ENCODE measurements at regions not wholly inside any gene's neighbourhood (a gene's known extent, or its start where the extent isn't known, plus 50 kb on each side); places are given as distances from the start of the nearest gene placed in this dataset.

DNA sequence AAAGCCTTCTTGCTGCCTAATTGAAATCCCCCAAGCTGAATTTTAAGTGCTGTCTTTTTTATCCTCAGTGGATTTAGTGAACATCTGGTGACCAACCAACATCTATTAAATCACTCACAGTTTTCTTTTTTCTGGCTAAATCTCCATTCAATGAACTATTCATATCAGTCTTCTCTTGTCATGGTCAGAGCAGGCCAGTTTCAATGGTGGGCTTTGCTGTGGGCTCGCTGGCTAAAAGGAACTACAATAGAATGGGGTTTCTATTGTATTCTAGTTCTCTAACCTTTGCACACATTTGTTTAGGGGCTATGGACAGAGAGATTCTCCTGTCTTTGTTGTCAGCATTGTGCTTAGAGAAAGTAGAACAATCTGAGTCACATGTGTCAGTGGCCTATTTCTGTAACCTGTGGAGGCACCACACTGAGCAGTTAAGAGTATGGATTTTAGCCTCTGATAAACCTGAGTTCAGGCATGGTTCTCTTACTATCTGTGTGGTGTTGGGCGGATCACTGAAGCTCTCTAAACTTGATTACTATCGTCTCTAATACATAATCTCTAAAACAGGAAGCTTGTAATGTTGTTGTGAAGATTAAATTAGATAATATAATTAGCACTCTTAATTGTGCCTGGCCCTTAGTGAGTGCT, 94.2 kb upstream of the CADM1 start:
- no peak for DNase-seq (ENCODE audit: low read depth)

DNA sequence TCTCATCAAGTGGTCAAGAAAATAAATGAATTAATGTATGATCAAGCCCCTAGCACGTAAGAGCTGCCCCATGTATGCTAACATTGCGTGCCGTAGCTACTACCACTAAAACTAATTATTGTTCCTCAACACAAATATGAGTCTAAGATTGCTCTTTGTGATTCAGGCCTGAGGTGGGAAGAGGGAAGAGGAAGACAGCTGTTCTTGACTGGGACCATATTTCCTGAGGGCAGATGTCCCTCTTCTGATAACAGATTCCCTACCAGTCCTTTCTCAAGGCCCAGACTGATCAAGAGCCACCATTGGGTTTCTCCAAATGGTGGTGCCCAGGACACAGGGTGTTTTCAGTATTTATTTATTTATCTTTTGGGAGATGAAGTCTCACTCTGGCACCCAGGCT, 87.2 kb upstream of the CADM1 start:
- no peak for DNase-seq (ENCODE audit: low read depth)

DNA sequence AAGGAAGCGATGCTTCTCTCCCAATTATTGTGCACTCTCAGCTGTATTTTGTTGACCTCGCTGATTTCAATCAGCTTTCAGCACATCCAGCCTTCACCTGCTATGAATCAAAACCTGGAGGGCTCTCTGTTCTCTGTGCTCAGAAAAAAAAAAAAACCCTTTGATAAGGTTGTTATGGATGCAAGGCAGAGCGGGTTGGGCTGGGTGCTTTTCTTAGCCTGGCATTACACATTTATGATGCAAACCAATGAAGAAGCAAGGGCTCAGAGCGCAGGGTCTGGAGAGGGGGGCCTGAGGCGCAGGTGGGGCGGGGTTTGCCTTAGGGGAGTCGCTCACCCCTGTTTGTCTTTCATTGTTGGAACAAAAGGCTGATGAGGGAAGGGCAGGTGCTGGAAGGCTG, 86.0 kb upstream of the CADM1 start:
- DNase-seq (ENCODE audit: low read depth), result no peak

DNA sequence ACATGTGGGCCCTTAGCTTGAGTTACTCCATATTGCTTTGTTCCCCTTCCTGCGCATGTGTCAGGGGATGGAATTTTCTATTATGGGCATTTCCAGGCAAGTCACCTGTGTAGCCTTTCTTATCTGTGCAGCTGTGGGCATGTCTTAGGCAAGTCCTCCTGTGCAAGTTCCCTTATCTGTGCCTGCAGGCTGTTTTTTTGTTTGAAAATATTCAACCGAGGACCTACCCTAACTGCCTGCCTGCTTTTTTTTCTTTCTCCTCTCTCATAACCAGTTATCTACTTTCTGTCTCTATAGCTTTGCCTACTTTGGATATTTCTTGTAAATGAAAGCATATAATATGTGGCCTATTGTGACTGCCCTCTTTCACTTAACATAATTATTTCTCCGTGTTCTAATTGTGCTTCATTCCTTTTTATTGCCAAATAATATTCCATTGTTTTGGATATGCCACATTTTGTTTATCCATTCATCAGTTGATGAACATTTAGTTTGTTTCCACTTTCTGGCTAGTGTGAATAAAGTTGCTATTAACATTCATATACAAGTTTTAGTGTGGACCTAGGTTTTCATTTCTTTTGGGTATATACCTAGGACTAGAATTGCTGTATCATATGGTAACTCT, 83.6 kb upstream of the CADM1 start:
- no peak for DNase-seq (ENCODE audit: low read depth)

DNA sequence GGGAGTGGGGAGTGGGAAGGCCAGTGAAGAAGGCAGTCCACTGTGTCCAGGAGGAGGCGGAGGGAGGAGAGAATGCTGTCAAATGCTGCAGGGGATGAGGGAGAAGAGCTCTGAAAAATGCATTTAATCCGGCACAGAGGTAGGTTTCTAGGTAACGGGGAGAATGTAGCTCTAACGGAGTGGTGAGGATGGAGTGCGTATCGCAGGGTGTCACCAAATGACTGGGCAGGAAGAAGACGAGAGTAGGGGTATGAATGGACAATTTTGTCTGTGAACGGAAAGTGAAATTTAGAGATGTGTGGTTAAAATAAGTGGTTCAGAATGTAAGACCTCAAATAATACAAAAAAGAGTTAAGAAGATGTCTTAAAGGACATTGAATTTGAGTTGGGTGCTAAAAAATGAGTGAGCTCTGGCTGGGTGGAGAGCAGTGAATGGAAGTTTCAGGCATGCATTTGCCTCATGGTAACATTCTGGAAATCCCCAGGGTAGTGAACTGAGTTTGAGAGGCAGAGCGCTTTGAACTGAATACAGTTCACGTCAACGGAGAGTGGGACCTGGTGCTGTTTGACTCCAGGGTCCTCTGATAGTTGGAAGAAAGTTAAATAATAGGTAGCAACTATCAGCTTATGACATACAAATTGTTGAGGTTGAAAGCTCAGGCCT, 81.3 kb upstream of the CADM1 start:
- DNase-seq (ENCODE audit: low read depth), result no peak

DNA sequence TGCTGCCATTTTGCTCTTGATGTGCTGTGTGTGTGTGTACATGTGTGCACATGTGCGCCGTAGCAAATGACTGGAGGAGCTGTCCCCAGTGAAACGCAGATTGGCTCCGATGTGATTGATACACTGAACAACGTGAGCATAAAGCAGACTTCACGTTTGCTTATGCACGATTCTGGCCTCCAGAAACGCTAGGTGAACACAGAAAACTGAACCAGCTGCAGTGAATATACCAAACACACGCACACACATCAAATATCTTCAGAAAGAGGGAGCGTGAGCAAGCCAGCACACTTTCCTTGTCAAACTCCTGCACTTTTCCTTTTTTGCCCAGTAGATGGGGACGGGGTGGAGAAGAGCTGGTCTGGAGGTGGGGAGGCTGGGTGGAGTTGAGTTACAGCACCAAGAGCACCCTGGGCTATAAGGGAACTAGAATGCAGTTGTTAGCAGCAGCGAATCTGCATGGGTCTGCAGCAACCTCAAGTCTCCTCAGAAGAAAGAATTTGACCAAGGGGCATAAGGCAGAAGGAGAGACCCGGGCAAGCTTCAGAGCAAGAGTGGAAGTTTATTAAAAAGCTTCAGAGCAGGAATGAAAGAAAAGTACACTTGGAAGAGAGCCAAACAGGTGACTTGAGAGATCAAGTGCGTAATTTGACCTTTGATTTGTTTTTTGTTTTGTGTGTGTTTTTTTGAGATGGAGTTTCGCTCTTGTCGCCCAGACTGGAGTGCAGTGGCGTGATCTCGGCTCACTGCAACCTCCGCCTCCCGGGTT, 77.8 kb upstream of the CADM1 start:
- no peak for DNase-seq (ENCODE audit: low read depth)

DNA sequence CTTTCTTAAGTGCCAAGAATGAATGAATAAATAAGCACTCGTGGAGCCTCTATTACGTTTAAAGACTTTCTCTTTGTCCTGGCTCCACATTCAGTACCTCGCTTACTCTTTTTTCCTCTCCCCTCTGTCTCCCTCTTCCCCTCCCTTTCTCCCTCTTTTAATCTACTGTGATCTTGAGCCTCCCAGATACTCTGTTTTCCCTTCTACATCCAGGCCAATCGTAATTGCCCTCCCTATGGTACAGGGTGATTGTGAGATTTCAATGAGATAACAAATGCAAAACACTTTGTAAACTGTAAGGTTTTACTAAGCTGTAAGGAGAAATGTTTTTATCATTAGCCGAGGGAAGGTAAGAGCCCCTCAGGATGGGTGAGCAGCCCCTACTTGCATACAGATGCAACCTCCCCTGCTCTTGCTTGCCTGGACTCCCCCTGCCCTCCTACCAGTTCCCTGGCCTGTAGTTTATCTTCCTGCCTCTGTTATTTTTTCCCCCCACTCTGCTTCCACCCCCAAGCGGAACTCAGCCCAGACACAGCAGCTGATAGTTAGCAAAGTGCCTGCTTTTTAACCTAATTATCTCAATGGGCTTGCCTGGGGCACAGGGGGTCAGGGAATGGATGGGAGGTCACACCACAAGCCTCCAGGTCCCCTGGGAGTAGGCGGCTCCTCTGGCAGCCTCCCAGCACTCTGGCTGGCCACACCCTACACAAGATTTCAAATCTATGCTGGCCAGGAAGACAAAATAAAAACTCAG, 76.9 kb upstream of the CADM1 start:
- no peak for DNase-seq (ENCODE audit: low read depth)

DNA sequence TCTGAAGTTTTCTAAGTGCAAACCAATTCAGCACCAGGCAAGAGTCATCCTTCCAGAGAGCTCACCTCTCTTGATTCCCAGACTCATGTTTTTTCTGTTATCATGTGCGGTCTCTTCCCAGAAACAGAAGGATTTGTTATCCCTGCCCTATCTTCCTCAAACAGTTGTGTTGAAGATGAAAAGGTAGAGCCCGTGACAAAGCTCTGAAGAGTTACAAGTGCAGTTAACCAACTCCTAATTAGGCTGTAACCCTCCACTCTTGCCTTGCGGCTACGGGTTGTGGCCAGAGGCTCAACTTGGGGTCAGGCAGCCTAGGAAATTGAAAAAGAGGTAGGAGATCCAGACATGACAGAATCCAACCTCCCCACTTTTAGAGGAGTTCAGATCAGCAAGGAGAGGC, 76.2 kb upstream of the CADM1 start:
- no peak for DNase-seq (ENCODE audit: low read depth)

DNA sequence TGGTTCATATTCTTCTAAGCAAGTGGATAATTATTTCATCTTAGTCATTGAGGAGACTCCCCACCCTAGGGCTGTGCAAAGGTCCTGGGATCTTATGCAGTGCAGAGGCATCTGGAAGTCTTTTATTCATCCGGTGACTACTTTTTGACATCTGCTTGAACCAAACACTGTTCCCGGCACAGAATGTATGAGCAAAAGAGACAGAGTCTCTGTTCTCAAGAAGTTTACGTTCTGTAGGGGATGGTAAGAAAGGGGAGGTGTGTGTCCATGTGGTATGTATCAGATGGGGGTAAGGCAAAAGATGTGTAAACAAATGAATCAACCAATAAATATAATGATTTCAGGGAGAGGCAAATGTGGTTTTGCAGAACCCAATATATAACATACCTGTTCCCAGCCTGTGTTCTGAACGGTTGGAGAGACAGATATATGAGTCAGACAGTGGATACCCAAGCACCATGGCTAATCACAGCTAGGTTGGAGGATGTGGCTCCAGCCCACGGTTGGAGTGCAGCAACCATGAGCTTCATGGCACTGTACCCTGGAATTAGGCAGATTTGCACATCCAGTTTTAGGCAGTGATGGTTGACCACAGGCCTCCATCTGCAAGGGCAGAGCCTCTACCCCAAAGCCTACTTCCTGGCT, 75.1 kb upstream of the CADM1 start:
- DNase-seq (ENCODE audit: low read depth), result no peak

DNA sequence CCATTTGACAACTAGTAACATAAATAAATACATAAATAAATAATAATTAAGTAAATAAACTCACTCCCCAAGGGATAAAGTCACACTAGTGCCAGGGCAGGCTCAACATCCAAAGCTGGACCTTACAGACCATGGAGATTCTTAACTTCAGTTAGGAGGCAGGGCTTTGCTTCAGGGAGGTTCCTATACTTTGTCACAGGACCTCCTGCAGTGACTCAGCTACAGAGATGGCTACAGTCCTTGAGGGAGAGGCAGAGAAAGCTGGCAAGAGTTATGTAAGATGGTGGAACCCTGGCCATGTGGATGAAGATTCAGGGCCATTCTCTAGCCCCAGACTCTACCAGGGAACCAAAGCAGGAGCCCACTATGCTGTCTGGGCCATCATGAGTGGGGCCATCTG, 74.1 kb upstream of the CADM1 start:
- DNase-seq (ENCODE audit: low read depth), result no peak

DNA sequence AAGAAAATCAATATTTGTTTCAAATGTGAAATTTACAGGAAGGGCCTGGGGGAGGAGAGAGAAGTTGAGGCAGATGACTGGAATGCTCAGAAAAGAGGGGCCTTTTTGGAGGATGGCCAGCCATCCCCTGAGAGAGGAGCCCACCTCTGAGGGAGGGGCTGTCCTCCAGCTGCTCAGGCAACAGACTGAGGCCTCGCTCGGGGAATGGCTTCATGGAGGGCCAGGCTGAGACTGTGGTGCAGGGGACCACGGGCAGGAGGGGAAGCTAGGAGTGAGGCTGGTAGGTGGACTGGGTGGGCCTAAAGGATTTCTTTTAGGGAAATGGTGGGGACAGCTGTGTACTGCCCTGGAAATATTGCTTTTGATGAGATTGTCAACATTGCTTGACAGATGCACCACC, 73.5 kb upstream of the CADM1 start:
- DNase-seq (ENCODE audit: low read depth), result no peak

DNA sequence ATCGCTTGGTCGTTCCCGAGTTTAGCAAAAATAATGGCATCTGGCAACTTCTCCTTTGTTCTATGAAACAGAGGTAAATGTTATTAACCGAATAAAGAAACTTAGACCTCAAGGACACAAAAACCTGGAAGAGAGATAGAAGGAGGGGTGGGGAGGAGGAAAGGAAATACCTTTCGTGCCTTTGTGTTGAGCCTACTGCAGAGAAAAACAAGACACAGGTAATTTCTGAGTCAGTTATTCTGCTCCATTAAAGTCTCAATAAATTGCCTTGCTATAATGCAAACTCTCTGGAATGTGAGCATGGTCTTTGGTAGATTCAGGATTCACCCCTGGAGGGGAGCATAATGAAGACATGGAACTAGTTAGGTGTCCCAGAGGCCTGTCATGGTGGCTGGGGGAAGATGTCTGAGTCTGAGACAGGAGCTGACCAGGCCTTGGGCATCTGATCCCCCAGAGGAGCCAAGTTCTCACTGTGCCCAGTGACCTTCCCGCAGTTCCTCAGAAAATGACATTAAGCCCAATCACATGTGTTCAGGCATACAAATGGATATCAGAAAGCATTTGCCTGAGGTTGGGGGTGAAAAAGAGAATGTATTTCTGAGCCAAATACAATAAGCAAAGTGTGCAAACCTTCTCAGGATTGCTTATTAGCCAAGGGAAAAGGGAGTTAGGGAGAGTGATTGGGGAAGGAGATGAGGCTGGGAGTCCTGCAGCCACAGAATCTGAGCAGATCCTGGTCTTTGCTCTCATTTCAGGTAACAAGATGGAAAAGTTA, 72.6 kb upstream of the CADM1 start:
- DNase-seq (ENCODE audit: low read depth), result no peak

DNA sequence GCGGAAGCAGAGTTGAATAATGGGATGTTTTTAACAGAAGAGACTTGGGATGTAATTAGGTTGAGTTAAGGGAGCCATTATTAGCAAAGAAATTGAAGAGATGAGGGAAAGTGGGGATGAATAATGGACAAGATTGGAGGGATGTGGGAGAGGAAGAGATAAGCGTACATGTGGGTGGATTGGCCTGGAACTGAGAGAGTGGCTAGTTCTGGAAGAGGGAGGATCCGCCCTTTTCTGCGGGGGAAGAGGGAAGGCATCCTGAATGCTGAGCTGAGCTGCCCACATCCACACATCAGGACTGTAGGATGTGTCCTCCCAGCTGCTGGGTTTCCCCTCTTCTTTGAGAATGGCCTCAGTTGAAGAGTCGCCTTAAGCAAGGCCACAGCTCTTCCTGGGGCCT, 68.3 kb upstream of the CADM1 start:
- DNase-seq (ENCODE audit: low read depth), result no peak

DNA sequence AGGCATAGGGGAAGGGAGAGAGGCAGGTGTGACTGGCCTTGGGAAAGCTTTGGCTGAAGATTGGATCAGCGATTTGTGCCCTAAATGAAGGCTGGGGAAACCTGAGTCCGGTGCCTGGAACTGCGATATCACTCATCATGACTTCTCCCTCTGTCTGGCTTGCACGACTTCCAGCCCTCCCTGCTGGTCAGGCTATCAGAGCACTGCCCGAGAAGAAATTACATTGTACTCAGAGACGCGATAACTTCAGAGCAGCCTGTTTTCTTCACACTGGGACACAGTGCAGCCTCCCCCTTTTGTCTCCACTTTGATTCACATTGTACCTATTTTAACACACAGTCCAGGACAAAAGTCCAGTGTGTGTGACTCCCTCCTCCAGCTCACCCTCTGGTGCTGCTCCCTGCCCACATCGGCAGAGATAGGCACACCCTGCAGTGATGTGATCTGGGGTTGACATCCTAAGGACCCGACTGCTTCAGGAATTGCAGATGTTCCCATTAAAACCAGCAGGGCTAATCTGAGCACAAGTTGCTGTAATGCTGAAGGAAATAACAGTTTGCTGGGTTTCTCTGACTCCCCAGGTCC, 62.1 kb upstream of the CADM1 start:
- DNase-seq (ENCODE audit: low read depth), result no peak

DNA sequence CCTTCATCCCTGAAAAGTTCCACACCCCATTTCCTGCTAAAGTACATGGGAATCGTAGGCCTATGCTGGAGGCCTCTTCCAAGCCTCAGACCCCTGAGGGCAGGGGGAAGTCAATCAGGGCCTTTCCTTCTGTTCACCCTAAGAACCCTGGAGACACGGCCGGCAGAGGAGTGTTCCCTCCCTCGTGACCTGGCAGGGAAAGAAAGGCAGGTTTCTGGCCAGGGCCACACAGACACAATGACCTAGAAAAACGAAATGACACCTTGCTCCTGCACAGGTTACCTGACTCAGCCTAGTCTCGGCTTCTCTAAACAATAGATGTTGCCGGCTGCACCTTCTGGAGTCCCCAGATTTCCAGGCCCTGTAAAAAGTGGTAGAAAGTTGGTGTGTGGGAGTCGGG, 60.6 kb upstream of the CADM1 start:
- DNase-seq (ENCODE audit: low read depth), result no peak

DNA sequence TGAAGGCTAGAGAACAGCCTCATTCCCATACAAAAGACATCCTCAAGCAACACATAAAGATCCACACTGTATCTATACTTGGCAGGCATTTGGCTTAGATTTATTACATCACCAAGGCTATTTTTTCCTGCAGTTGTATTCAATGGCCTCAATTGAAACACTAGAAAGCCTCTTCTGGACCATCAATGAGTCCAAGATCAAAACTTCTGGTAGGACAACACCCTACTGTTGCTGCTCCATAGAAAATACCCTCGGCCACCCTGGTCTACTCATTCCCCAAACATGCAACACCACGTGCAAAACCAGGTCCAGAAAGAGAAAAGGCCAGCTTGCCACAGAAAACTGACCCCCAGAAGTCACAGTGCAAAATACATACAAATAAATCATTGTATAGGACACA, 56.9 kb upstream of the CADM1 start:
- no peak for DNase-seq (ENCODE audit: low read depth)

DNA sequence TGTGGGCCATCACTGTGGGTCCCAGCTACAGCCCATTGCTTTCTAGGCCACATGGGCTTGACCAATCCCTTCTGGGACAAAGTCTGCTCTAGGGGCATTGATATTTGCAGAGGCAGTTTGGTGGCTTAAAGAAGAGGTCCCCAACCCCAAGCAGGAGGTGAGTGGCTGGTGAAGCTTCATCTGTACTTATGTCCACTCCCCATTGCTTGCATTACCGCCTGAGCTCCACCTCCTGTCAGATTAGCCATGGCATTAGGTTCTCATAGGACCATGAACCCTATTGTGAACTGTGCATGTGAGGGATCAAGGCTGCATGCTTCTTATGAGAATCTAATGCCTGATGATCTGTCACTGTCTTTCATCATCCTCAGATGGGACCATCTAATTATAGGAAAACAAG, 54.4 kb upstream of the CADM1 start:
- DNase-seq (ENCODE audit: low read depth), result no peak

DNA sequence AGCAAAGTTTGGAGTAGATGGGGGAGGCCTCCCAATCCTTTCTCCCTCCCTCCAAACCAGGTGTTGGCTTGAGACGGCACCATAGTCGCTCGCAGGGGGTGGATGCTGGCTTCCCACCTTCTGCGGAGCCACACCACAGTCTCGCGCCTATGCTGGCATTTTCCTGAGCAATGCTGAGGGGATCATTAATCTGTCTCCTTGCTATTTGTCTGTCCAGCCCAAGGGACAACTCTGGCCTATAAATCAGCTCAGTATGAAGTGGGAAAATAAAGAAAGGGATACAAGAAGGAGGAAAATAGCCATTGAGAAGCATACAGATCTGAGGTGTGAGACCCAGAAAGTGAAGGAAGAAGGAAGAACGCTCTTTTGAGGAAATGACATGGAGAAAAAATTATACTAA, 53.5 kb upstream of the CADM1 start:
- no peak for DNase-seq (ENCODE audit: low read depth)

DNA sequence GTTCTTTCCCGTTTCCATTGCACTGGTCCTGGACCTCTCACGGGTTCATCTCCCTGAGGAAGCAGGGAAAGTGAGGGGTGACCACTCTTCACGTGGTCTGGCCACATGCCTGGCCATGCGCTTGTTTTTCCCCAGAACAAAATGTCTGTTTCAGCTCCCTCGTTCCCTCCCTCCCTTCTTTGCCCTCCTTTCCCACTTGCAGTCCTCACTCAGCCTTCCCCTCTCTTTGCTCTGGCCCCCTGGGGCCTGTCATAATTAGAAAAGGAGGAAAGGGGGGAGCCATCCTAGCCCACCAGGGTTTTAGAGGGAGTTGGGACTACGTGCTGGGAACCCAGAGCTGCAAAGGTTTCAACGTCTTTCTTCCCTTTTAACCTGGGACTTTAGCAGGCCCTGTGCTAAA, 52.8 kb upstream of the CADM1 start:
- no peak for DNase-seq (ENCODE audit: low read depth)

DNA sequence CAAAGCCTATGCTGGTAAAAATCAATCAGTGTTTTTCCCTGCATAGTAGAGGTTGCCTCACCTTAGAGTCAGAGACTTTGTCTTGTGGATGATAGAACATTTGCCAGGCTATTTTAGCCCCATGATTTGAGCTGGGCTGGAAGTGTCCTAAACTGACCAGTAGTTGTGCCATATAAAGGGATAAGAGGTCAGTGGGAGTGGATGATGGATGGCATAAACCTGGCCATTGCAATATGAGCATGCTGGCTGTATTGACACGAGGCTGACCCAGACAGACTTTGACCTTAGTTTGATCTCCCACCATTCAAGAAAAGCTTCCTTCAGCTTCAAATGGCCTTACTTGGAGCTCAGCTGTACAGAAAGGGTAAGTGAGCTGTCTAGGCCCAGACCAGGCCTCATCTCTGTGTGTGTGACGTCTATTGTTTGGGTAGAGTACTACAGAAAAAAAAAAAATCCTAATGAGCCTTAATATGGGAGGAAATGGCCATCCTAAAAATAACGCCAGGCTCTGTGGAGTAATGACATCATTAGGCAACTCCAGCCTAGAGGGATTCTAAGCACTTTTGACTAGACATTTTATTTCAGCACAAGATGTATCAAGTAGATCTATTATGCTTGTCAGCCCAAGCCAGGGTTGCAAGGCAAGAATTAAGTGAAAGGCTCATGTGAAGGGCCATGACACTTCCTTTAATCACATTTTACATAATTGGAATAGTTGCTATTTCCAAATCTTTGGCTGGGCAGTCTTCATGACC, 51.3 kb upstream of the CADM1 start:
- no peak for DNase-seq (ENCODE audit: low read depth)
